Esophagus squamous epithelium (tissue), 4 donors: ENCODE measurements at regions not wholly inside any gene's neighbourhood (a gene's known extent, or its start where the extent isn't known, plus 50 kb on each side); places are given as distances from the start of the nearest gene placed in this dataset.

Source experiments
- POLR2A ChIP-seq, 4 donors: fragments of 450-650 bp; IDR thresholded peaks; one replicate each; pipeline ENCODE4 v1.6.1; 2017; ENCODE audit warnings: antibody characterized with exemption in 4 of 4, mild to moderate bottlenecking in 4 of 4, moderate library complexity in 3 of 4
- TF ChIP-seq, protein P1 (sequence below), 6 experiments: fragments of 450-650 bp in 4 of 6; fragments of 200-600 bp in 2 of 6; sonication (generic) in 2 of 6; IDR thresholded peaks; one replicate each; pipeline ENCODE4 v1.5.1; 2016 to 2019; ENCODE audit warnings: antibody characterized with exemption in 6 of 6, mild to moderate bottlenecking in 4 of 6, moderate library complexity in 4 of 6

DNA sequence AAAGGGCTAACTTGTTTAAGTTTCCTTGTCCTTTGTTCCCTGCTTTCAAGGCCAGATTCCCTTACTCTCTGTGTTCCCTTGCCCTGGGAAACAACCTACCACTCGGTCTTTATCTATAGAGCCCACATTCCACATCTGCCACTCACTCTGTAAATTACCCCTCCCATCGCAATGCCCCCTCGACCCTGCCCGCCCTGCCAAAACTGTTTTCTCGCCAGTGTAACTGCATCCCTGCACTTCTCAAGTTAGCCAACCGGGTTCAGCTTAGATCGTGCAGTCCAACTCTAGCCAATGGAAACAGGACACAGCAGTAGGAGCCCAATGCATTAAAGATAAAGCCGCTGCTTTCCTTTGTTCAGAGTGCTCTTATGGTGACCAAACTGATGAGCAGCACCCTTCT is 263.6 kb downstream of the TBL1XR1 start:
- TF ChIP-seq, protein P1, sequence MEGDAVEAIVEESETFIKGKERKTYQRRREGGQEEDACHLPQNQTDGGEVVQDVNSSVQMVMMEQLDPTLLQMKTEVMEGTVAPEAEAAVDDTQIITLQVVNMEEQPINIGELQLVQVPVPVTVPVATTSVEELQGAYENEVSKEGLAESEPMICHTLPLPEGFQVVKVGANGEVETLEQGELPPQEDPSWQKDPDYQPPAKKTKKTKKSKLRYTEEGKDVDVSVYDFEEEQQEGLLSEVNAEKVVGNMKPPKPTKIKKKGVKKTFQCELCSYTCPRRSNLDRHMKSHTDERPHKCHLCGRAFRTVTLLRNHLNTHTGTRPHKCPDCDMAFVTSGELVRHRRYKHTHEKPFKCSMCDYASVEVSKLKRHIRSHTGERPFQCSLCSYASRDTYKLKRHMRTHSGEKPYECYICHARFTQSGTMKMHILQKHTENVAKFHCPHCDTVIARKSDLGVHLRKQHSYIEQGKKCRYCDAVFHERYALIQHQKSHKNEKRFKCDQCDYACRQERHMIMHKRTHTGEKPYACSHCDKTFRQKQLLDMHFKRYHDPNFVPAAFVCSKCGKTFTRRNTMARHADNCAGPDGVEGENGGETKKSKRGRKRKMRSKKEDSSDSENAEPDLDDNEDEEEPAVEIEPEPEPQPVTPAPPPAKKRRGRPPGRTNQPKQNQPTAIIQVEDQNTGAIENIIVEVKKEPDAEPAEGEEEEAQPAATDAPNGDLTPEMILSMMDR (IDR thresholded peaks at IDR 0.05) = no peak
- TF ChIP-seq POLR2A (IDR thresholded peaks at IDR 0.05) = no peak
